ENCODE measurements at regions not wholly inside any gene's neighbourhood (a gene's known extent, or its start where the extent isn't known, plus 50 kb on each side); places are given as distances from the start of the nearest gene placed in this dataset.

DNA sequence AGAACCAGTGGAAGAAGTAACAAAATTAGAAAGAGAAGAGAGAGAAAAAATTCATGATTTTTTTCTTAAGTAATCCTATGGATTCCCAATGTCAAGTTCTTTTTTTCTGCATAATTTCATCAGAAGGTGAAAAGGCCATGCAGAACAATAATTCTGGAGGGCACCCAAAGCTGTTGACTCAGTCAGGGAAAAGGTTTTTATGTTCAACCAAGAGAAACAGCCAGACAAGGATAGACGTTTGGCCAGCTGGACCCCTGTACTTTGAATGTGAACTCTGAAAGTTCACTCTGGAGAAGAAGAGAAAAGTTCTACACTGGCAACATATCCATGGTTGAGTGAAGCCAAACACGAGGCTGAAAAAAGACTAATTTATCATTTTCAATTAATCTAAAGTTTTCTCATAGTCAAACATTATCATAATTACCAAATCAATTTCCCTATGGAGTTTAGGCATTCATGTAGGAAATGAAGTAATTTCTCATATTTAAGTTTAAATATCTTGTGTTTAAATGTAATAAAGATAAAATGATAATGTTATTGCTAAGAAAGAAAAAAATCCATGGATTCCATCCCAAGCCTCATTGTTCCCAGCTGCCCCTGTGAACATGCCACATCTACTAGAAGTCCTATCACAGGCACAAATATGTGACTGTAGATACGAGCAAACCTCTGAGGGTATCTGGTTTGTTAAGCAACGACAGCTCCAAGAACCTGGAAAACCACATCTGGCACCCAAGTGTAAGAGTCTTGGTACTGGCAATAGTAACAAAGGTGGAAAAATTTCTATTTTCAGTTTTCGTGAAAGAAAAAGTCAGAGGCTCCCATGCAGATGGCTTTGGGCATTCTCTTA is 742.7 kb upstream of the ACVR2A start:
- DNase-seq = no peak

DNA sequence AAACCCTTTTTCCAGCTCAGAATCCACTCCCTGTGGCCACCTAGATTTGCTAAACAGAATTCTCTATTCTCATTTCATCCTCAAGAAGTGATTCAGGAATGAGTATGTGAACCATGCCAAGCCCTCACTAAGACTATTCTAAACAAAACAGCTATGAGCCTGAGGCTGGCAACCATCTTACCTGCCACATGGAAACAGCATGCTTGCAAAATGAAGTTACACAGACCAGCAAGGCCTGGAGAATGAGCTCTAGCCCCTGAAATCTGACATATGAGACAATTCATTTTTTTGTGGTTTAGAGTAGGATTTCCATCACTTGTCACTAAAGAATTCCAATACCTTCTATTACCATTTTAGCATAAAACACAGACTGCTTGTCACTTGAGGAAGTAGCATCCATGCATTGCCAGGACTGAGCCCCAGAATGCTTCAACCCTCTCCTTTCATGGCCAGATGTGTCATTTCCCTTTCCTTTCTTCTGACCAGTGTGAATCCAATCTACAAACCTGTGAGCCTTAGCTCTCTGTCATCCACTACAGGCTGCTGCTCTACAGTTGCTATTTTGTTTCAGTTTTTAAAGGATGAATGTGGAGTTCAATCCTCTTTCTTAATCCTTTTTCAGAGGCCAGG is 744.3 kb upstream of the ACVR2A start:
- no peak for DNase-seq

DNA sequence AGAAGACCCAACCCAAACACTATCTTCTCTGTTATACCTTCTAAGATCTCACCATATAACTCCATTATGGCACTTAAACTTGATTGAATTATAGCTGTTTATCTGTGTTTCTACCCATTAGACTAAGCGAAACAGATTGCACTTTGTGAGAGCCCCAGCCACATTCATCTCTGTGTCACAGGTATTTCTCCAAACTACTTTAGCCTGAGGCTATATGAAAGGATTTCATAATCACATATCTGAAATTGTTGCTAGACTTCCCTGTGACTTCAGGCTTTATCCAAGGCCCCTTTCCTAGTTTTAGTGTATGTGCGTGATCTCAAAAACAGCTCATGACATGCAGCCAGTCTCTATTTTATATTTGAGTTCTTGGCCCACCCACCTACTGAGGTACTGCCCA is 745.0 kb upstream of the ACVR2A start:
- DNase-seq = no peak

DNA sequence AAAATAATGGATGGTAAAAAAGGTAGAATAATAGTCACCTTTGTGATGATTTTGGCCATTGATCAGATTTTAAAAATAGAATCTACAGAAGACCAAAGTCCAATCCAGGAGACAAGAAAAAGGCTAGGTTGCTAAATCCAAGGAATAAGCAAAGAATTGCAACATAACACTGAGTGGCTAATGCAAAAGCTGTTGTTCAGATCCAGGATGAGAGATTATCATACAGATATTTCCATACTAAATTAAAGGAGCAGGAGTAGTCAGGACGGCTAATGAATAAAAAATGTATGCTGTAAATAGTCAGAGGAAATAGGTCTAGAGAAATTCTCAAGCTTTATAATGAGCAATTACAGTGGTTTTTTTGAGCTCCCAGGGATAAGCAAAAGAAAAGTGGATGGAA is 745.9 kb upstream of the ACVR2A start:
- DNase-seq = no peak

DNA sequence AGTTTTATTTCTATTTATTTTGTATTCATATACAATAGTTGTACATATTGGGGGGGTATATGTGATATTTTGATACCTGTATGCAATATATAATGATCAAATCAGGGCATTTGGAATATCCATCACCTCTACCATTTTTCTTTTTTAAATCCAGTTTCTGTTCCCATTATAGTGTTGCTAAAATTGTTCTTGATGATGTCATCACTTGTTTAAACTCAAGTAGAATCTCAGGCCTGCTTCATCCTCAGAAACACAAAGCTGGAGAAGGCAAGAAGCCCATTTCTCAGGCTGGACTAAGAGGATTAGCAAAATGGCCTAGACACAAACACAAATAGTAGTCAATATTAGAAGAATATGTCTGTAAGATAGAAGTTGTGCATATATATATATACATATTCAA is 747.1 kb upstream of the ACVR2A start:
- DNase-seq = no peak

DNA sequence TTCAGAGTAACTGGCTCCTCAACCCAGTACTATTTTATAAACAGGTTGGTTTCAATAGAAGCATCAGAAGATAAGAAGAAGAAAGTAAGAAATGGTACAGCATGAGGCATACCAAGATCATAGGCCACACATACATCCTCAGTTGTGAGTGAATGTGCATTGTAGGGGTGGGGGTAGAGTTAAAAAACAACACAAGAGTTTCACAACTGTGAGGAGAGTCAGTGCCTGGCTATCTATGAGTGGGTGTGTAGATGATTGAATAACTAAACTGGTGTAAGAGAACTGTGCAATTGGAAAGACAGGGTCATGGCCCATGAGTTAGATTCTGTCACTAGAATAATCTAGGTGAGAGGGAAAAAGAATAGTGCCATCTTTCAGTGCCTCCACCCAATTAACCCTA is 748.2 kb upstream of the ACVR2A start:
- DNase-seq = no peak

DNA sequence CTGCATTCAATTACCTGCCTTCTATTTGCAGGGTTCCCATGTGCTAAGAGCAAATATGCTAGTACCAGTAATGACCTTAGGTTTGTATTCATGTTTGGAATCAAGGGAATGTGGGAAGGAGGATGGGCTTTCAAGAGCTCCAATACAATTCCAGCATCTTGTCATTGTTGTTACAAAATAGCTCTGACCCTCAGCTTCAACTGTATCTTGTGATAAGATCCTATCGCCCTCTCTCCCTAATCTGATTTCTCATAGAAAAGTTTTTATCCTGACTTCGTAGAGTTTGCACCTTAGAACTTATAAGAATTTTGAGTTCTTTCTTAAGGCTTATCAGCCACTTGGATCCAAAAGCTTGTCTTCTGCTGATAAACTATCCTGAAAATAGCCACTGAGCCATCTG is 749.5 kb upstream of the ACVR2A start:
- no peak for DNase-seq

DNA sequence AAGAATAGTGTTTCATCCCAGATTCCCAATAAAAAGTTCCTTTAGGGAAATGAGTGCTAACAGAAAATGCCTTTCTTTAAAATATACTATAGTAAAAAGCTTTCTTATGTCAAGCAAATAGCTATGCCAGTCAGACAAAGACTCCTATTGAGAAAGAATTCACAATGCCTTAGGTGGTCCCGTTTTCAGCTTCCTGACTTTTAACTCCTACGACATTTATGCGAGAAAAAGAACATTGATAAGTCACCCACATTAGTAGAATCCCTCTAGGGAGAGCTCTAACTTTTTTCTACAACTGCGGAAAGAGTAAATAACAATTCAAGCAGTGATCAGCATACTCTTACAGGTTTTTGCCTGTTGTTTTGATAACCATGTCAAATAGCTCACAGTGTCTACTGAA is 750.8 kb upstream of the ACVR2A start:
- no peak for DNase-seq

DNA sequence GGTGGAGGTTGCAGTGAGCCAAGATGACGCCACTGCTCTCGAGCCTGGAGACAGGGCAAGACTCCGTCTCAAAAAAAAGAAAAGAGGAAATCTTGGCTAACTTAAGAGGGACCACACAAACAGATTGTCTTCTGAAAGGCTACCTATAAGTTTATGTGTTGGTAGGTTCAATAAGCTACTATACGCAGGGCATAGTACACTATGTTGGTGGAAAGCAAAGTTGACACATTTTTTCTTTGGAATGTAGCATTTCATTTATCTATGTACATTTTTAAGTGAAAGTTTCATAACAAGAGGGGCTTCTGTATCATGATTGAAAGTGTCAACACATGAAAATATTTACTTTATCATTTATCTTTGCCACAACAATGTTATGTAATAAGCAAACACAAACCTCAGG is 752.6 kb upstream of the ACVR2A start:
- DNase-seq = no peak

DNA sequence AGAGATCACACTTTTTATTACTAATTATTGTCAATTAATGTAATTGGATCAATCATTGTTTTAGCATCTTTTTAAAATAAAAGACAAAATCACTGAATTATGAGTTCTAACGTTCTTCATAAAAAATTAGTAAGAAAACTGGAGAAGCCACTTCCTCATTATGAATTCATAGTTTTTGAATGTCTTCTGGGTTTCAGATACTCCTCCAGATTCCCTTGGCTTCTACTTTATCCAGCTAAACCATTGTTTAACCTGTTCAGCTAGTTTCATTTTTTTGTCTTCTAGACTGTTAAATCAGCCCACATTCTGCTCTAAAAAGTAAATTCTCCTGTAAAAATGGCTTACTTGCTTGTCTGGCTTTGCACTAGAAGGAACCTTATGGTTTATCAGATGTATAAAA is 753.4 kb upstream of the ACVR2A start:
- no peak for DNase-seq

DNA sequence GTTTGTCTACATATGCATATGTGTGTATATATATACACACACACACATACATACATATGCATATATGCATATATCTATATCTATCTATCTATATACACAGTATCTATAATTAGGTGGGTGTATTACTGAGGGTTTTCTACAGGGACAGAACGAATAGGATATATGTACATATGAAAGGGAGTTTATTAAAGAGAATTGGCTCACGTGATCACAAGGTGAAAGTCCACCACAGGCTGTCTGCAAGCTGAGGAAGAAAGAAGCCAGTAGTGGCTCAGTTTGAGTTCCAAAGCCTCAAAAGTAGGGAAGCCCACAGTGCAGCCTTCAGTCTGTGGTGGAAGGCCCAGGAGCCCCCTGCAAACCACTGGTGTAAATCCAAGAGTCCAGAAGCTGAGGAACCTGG is 756.0 kb upstream of the ACVR2A start:
- no peak for DNase-seq

DNA sequence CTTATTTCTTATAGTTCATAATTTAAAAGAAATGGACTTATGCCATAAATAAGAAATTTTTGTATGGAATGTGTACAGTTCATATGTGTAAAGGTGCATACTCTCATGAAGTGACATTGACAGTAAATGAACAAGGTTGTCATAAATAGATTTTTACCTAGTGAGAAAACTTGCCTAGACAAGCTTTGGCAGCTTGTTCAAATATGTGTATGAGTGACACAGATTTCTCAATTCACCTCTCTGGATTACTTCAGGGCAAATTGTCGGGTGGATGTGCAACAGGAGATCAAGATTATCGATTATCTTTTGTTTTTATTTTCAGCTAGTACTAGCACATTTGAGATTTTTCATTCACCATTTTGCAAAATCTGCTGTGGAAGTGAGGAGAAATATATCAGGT is 758.1 kb upstream of the ACVR2A start:
- DNase-seq = no peak

DNA sequence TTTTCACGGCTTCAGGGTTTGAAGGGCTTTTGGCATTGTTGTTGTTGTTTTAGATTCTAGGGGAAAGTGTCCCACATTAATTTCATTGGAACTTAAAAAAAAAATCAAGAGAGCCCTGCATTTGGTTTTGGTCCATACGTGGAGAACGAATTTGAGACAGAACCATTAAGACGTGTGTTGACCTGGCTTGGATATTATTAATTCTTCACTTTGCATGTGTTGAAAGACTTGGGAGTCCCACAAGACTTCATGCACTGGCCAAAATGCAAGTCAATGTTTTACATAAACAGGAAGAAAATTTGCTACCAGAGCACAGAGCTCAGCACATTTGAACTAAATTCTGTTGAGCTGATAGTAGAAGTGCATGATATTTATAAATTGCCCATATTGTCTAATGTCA is 761.2 kb upstream of the ACVR2A start:
- no peak for DNase-seq

DNA sequence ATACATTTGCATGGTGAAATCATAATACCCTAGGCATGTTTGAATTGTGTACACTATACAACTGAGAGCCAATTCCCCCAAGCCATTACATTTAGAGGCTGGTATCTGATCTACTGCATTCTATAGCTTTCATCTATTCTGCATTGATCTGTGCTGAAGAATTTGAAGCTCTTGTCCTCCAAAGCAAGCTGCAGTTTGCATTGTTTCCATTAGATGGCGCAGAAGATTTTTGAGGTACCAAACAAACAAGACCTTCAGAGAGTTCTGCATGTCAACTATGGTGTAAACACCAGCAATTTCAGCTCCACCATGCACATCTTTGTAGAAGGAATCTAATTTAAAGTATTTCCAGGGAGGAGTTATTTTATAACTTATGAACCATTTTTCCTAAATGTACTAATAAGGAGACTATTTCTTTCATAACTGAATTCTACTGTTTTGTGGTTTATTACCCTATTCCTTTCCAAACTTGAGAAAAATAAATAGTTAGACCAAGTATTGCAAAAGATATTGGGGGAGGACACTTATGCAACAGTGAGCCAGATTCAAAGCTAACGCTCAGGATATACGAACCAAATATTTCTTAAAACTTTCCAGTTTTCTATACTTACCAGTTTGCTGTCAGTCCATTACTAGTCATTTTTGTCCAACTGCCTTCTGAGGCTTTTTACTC is 761.8 kb upstream of the ACVR2A start:
- peak; percentile 45 for DNase-seq

DNA sequence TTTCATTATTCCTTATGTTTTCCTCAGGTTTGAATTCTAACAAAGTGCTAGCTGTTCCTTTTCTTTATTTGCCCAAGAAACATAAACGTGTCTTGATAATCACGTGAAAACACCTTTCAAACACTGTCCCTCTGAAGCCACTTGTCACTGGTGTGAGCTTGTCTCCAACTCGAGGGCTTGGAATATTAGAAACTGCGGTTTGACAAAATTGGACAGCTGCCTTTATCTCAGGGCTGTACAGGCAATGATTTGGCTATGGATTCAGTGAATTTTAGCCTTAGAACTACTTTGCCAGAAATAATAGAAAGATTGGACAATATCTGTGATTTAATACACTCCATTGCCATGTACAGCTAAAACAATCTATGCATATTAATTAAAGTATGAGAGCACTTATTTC is 763.0 kb upstream of the ACVR2A start:
- DNase-seq = no peak

DNA sequence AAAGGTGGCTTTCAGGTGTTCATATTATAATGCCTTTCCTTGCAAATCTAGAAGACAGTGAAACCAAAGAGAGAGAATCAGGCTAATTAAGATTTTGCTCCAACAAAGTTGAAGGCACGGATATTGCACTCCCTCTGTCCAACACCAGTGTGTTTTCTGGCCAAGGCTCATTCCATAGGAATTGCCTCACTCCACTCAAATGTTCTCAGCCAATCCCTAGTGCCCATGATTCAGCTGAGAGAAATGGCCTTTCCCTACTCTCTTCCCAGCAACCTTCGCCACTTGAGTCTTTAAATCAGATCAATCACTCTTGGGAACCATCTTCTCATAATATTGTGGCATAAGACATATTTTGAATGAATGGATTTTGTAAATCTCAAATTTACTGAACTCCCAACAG is 768.2 kb upstream of the ACVR2A start:
- DNase-seq = no peak

DNA sequence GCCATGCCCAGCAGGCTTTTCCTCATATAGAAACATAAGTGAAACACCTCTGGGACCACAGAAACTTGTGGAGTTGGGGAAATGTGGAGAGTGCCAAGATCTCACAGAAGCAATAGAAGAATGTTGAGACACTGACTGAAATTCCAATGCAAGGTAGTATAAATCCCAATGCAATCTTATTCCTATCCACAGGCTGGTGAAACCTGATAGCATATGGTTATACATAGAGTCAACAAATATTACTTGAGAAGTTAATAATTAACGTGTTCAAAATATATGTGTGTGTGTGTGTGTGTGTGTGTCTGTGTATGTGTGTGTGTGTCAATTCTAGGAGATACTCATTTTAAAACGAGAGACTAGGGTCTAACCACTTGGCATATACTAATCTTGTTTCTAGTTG is 776.8 kb upstream of the ACVR2A start:
- DNase-seq = no peak

DNA sequence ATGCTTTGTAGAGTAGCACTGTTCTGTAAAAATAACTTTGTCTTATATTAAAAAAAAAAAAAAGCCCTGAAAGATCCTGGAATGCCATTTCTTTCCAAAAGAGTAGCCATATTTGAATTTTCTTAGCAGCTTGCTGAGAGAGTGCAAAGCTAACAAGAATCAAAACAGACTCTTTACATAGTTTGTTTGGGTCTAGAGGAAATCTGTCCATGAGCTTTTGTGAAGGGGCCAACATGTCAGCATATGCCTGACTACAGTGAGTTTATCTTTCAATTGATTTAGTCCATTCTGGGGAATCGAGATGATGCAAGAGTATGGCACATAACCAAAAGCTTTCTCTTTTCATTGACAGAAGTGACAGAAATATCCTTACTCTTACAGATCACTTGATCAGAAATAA is 777.7 kb upstream of the ACVR2A start:
- DNase-seq = no peak

DNA sequence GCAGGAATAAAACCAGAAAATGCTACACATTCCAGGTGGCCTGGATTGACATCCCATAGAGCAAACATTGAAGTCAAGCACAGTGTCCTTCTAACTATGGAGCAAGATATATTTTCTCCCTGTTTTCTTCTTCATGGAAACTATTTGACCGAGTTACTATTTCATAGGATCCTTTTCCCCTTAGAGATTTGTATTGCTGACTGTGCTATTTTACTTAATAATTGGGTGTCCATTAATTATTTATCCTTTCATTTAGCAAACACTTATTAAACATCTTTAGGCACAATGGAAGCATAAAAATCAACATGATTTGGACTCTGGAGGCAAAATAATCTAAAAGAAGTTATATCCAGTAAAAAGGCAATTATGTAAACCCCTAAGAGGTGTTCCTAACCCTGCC is 782.8 kb upstream of the ACVR2A start:
- no peak for DNase-seq

DNA sequence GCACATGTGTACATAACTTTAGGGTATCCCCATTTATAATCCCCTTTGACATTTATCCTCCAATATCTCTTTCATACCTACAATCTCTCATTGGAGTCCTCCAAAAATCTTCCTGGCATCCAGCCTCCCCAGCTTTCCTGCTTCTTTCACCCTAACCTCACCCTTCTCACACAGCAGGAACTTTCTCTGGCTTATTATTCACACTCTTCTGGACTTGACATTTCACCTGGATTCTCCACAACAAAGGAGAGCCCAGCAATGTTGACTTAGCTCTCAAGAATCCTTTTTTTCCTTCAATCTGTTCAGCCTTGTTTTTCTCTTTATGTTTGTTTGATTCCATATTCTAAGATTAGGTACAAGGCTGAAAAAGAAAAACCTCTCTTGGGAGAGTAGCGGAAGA is 783.6 kb upstream of the ACVR2A start:
- DNase-seq = no peak

DNA sequence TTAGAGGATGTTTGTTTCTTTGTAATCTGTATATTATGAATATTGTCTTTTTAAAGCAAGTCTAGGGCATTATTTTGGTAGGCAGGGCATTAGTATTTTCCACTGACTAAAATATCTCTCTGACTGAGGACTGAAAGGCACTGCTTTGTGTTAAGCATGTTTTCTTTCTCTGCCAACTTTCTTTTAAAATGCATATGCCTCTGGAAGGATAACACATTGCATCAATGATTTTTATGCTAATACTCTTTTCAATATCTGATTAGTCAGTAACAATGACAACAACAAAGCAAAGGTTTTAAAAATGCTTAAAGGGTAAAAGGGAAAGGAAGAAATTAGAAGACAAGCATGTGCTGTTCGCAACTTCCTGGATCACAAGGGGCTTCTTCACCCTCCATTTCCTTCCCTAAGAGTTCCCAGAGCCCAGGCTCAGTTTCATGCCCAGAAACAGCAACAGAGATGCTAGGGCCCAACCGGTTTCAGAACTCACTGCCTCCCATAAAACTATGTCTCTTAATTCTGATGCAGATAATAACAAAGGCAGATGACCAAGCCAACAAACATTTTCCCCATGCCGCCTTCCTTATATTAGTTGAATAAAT is 786.8 kb upstream of the ACVR2A start:
- DNase-seq = no peak

DNA sequence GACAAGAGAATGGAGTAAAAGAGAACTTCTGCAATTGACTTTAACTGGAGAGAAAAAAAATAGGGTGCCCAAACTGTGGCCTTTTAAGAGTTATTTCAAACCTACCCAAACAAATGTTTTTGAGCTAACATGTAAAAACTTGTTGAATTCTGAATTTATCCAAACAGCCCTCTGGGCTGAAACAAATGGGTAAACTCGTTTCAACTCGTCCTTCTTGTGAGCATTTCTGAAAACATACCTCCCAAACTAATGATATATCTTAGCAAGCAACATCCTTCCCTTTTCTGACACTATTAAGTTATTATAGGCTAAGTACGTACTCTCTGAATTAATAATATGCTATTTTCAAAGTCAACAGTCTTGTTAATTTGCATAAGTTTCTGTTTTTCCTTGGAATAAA is 793.0 kb upstream of the ACVR2A start:
- no peak for DNase-seq

DNA sequence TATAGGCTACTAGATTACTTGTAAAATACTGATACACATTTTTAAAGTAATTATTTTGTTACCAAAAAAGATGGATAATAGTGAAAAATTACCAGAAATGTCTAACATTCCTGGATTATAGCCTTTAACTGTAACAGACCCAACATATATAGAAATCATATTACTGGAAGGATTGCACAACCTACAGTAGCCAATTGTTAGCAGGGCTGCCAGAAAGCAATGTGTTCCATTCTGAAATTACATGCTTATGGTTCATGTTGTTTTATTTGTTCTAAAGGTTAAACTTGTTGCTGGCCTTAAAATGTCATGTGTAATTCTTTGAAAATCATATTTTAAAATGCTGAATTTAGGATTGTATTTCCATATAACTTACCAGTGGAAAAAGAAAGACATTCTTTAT is 793.6 kb upstream of the ACVR2A start:
- DNase-seq = peak; percentile 46

DNA sequence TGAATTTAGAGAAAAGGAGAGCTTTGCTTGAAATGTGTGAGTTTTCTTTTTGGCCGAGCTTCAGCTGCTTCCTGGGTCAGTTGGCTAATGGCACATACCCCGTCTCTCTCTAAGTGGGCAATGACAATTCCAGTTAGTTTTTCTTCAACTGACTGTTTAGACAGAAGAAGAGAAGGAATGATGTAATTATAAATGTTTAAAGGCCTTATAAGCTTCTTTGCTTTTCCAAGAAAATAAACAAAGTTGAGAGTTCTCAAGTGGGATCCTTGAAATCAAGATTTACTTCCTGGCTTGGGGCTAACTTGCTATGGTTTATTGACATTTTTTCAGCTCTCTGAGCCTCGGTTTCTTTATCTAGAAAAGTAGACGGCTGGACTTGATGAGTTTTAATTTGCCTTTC is 794.9 kb upstream of the ACVR2A start:
- no peak for DNase-seq

Measured in femur (tissue), 1 donor.